H1 (cell line): ENCODE measurements at regions not wholly inside any gene's neighbourhood (a gene's known extent, or its start where the extent isn't known, plus 50 kb on each side); places are given as distances from the start of the nearest gene placed in this dataset.
A peak's percentile ranks its signal among the peaks of the same experiment; 100 is the strongest.

ENCODE experiments used
- CTCF ChIA-PET: fragments of 300-600 bp; sonication (Branson Sonifier 250); formaldehyde crosslinking; loops from one replicate; lab custom pipeline; 2021; ENCODE audit not compliant: partially characterized antibody; lab: Charles Lee
- POLR2A ChIA-PET: fragments of 300-600 bp; sonication (Branson Sonifier 250); formaldehyde crosslinking; loops from one replicate; lab custom pipeline; 2021; ENCODE audit warnings: inconsistent platforms; ENCODE audit not compliant: partially characterized antibody; lab: Charles Lee
- DNase-seq, 2 experiments: peaks; one replicate each; pipeline versions ENCODE4 v3.0.0 to v3.0.0-alpha.2; 2010 to 2022; ENCODE audit warnings: low spot score in 2 of 2, low read depth in 1 of 2, mixed read lengths in 1 of 2
- FAIRE-seq: peaks from 2 replicates; lab custom pipeline; 2011; peaks lifted over from hg19 to GRCh38; lab: Jason Lieb, UNC
- H2AFZ ChIP-seq: 2 replicates; pipeline ENCODE4 v1.8.1; 2012; ENCODE audit warnings: low read length, inconsistent platforms
- H2AK5ac ChIP-seq: 2 replicates; pipeline ENCODE4 v1.6.1; 2013; ENCODE audit warnings: low read depth, low read length
- H2BK120ac ChIP-seq: replicated peaks from 2 replicates; pipeline ENCODE3; 2013; ENCODE audit warnings: low read depth, low read length, inconsistent platforms
- H2BK12ac ChIP-seq: 2 replicates; pipeline ENCODE4 v1.6.1; 2013; ENCODE audit warnings: low read depth, low read length
- H2BK15ac ChIP-seq: 2 replicates; pipeline ENCODE4 v1.6.1; 2013; ENCODE audit warnings: low read length
- H2BK20ac ChIP-seq: 2 replicates; pipeline ENCODE4 v1.6.1; 2013; ENCODE audit warnings: low read length
- H2BK5ac ChIP-seq: 2 replicates; pipeline ENCODE4 v1.6.1; 2013; ENCODE audit warnings: low read depth, low read length
- H3K14ac ChIP-seq: 2 replicates; pipeline ENCODE4 v1.6.1; 2013; ENCODE audit warnings: inconsistent platforms; ENCODE audit not compliant: insufficient read length
- H3K18ac ChIP-seq: 2 replicates; pipeline ENCODE4 v1.6.1; 2013; ENCODE audit warnings: low read length; ENCODE audit errors: extremely low read depth
- H3K23ac ChIP-seq: 2 replicates; pipeline ENCODE4 v1.6.1; 2013; ENCODE audit warnings: inconsistent platforms; ENCODE audit not compliant: insufficient read length
- H3K23me2 ChIP-seq: 2 replicates; pipeline ENCODE4 v1.6.1; 2013; ENCODE audit warnings: low read depth, low read length
- H3K27ac ChIP-seq: 2 replicates; pipeline ENCODE4 v1.6.1; 2011; ENCODE audit warnings: low read depth, low read length, inconsistent platforms
- H3K27me3 ChIP-seq, 4 experiments: replicated peaks in 1 of 4; 1 replicate in 1 of 4; 2 replicates in 3 of 4; pipeline versions ENCODE4 v1.6.1 to v1.8.1; 2011 to 2013; ENCODE audit warnings: low read length in 3 of 4, mild to moderate bottlenecking in 3 of 4, inconsistent platforms in 2 of 4, mixed read lengths in 2 of 4, moderate library complexity in 1 of 4; ENCODE audit not compliant: control insufficient read depth in 3 of 4, insufficient read depth in 3 of 4; ENCODE audit errors: extremely low read depth in 1 of 4
- H3K36me3 ChIP-seq, 4 experiments: 2 replicates each; pipeline versions ENCODE4 v1.6.1 to v1.8.1; 2011 to 2013; ENCODE audit warnings: mild to moderate bottlenecking in 4 of 4, low read length in 3 of 4, moderate library complexity in 2 of 4, control low read depth in 1 of 4, inconsistent platforms in 1 of 4; ENCODE audit not compliant: insufficient read depth in 4 of 4, control insufficient read depth in 2 of 4
- H3K4ac ChIP-seq: replicated peaks from 2 replicates; pipeline ENCODE3; 2013; ENCODE audit warnings: low read length, low read depth, mixed read lengths, inconsistent platforms; ENCODE audit not compliant: insufficient read length
- H3K4me1 ChIP-seq, 4 experiments: replicated peaks in 1 of 4; 1 replicate in 1 of 4; 2 replicates in 3 of 4; pipeline versions ENCODE4 v1.6.1 to v1.8.1; 2011 to 2013; ENCODE audit warnings: low read length in 3 of 4, inconsistent platforms in 2 of 4, mixed read lengths in 1 of 4; ENCODE audit not compliant: insufficient read depth in 4 of 4, control insufficient read depth in 3 of 4
- H3K4me2 ChIP-seq, 2 experiments: 2 replicates each; pipeline versions ENCODE4 v1.6.1 to v1.8.1; 2011 to 2013; ENCODE audit warnings: low read depth in 2 of 2, low read length in 2 of 2, control low read depth in 1 of 2, inconsistent platforms in 1 of 2, mild to moderate bottlenecking in 1 of 2; ENCODE audit not compliant: insufficient read depth in 1 of 2
- H3K4me3 ChIP-seq, 4 experiments: fragments of 200-600, 300-600 bp in 1 of 4; sonication (generic), shearing (Covaris generic), sonication (Bioruptor Twin) in 1 of 4; 2 replicates each; pipeline versions ENCODE4 v1.5.1 to v1.8.1; 2011 to 2016; ENCODE audit warnings: low read length in 4 of 4, low read depth in 3 of 4, control low read depth in 2 of 4, inconsistent platforms in 2 of 4, mild to moderate bottlenecking in 2 of 4, mixed read lengths in 1 of 4, moderate library complexity in 1 of 4; ENCODE audit not compliant: insufficient read depth in 2 of 4; ENCODE audit errors: extremely low read depth in 1 of 4
- H3K56ac ChIP-seq: replicated peaks from 2 replicates; pipeline ENCODE3; 2013; ENCODE audit warnings: low read depth, mild to moderate bottlenecking, mixed read lengths, low read length, inconsistent platforms; ENCODE audit not compliant: insufficient read length
- H3K79me1 ChIP-seq: 2 replicates; pipeline ENCODE4 v1.6.1; 2013; ENCODE audit warnings: low read depth, low read length, control low read depth
- H3K79me2 ChIP-seq, 2 experiments: 2 replicates each; pipeline versions ENCODE4 v1.6.1 to v1.8.1; 2012 to 2013; ENCODE audit warnings: low read length in 2 of 2, mild to moderate bottlenecking in 2 of 2, inconsistent platforms in 1 of 2; ENCODE audit not compliant: insufficient read depth in 2 of 2, control insufficient read depth in 1 of 2
- H3K9ac ChIP-seq, 4 experiments: replicated peaks in 1 of 4; 1 replicate in 1 of 4; 2 replicates in 3 of 4; pipeline versions ENCODE4 v1.6.1 to v1.8.1; 2011 to 2013; ENCODE audit warnings: low read depth in 3 of 4, low read length in 3 of 4, control low read depth in 2 of 4, mild to moderate bottlenecking in 2 of 4, moderate library complexity in 2 of 4, inconsistent platforms in 1 of 4; ENCODE audit errors: extremely low read depth in 1 of 4
- H3K9me3 ChIP-seq, 2 experiments: 2 replicates each; pipeline versions ENCODE4 v1.6.1 to v1.8.1; 2012 to 2013; ENCODE audit warnings: mild to moderate bottlenecking in 2 of 2, moderate library complexity in 2 of 2, control low read depth in 1 of 2, inconsistent platforms in 1 of 2, low read depth in 1 of 2, low read length in 1 of 2, mixed read lengths in 1 of 2; ENCODE audit not compliant: insufficient read depth in 2 of 2
- H4K20me1 ChIP-seq, 2 experiments: replicated peaks in 1 of 2; 2 replicates each; pipeline versions ENCODE3 to v1.8.1; 2011 to 2013; ENCODE audit warnings: inconsistent platforms in 2 of 2, low read length in 2 of 2, mild to moderate bottlenecking in 1 of 2; ENCODE audit not compliant: insufficient read depth in 2 of 2, control insufficient read depth in 1 of 2
- H4K5ac ChIP-seq: 2 replicates; pipeline ENCODE4 v1.6.1; 2013; ENCODE audit warnings: low read length, low read depth, mixed read lengths, inconsistent platforms; ENCODE audit not compliant: insufficient read length
- H4K8ac ChIP-seq: 2 replicates; pipeline ENCODE4 v1.8.0; 2013; ENCODE audit warnings: mild to moderate bottlenecking, moderate library complexity, low read length, inconsistent platforms; ENCODE audit not compliant: insufficient read depth; ENCODE audit errors: extremely low read depth
- H4K91ac ChIP-seq: replicated peaks from 2 replicates; pipeline ENCODE3; 2013; ENCODE audit warnings: low read length, mixed read lengths, inconsistent platforms; ENCODE audit not compliant: insufficient read length
- BCL11A ChIP-seq, 2 experiments: IDR thresholded peaks; one replicate each; pipeline ENCODE4 v1.6.1; 2011; ENCODE audit warnings: low read depth in 2 of 2, low read length in 2 of 2, mild to moderate bottlenecking in 2 of 2
- CHD1 ChIP-seq: IDR thresholded peaks from 2 replicates; pipeline ENCODE4 v1.6.1; 2012; ENCODE audit warnings: low read depth, low read length, improper control_type of control experiment
- HDAC2 ChIP-seq, 2 experiments: fragments of 300-600 bp in 1 of 2; sonication (generic) in 1 of 2; IDR thresholded peaks; 2 replicates each; pipeline ENCODE4 v1.6.1; 2011 to 2012; ENCODE audit warnings: low read depth in 2 of 2, low read length in 2 of 2, mild to moderate bottlenecking in 2 of 2, moderate library complexity in 2 of 2, borderline replicate concordance in 1 of 2, inconsistent platforms in 1 of 2
- JUN ChIP-seq: IDR thresholded peaks from 2 replicates; pipeline ENCODE4 v1.6.1; 2011; ENCODE audit warnings: low read depth, mild to moderate bottlenecking, improper control_type of control experiment, low read length
- KDM1A ChIP-seq: fragments of 200-600, 300-600 bp; sonication (generic); IDR thresholded peaks from 2 replicates; pipeline ENCODE4 v1.7.1; 2016; ENCODE audit warnings: mild to moderate bottlenecking, low read length, borderline replicate concordance
- RFX5 ChIP-seq: IDR thresholded peaks from 2 replicates; pipeline ENCODE4 v1.6.1; 2011; ENCODE audit warnings: low read depth, low read length, improper control_type of control experiment, borderline replicate concordance
- SIRT6 ChIP-seq: IDR thresholded peaks from one replicate; pipeline ENCODE4 v1.7.1; 2012; ENCODE audit warnings: low read length, inconsistent platforms
- SIX5 ChIP-seq: IDR thresholded peaks from 2 replicates; pipeline ENCODE4 v1.6.1; 2011; ENCODE audit warnings: mild to moderate bottlenecking, low read depth, low read length
- SP2 ChIP-seq: IDR thresholded peaks from 2 replicates; pipeline ENCODE4 v1.6.1; 2012; ENCODE audit warnings: mild to moderate bottlenecking, low read length, inconsistent platforms
- SRF ChIP-seq: IDR thresholded peaks from 2 replicates; pipeline ENCODE4 v1.6.1; 2011; ENCODE audit warnings: mild to moderate bottlenecking, low read depth, low read length, moderate library complexity
- YY1 ChIP-seq: IDR thresholded peaks from 2 replicates; pipeline ENCODE4 v1.6.1; 2011; ENCODE audit warnings: low read depth, mild to moderate bottlenecking, low read length
- WGBS, 2 experiments: shearing (Covaris generic) in 1 of 2; methylation state at CpG; one replicate each; pipeline versions ENCODE4 v1.1.6 to v1.1.7; 2013 to 2015; ENCODE audit warnings: low lambda C conversion rate in 2 of 2, mixed read lengths in 2 of 2, inconsistent platforms in 1 of 2, low coverage in 1 of 2, missing lambda C conversion rate in 1 of 2; ENCODE audit not compliant: insufficient replicate concordance in 2 of 2, insufficient coverage in 1 of 2, insufficient read length in 1 of 2; ENCODE audit errors: extremely low coverage in 1 of 2, missing lambda C conversion rate in 1 of 2; 5-methylcytosine and 5-hydroxymethylcytosine counted together
- TF ChIP-seq, protein P1 (sequence below): IDR thresholded peaks from 2 replicates; pipeline ENCODE4 v1.6.1; 2012; ENCODE audit warnings: low read length, inconsistent platforms

DNA sequence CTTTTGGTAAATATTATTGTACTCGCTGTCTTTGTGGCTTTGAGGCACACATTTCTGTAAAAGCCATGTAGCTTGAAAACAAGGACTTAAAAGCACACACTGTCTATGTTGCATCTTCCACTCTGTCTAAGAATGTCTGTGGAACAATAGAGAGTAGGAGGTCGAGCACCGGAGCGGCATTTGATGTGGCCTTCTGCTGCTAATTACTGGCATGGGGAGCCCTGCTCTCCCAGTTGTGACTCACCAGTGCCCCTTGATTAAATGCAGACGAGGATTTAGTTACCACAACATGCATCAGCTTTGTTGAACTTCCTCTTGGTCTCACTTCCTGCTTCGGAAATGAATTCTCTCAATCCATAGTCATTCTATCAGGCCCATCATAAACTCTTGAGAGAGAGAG is 680.7 kb upstream of the SLC35B3 start:
- Histone ChIP-seq H3K4me1 (no peaks in the 10 kb centered on the region; a peak in 3 of 7 replicates), H3K9ac (no peak overlapping the region), H3K27ac (no peak overlapping the region), H2BK120ac (no peak overlapping the region), H3K23me2 (no peaks in the 10 kb centered on the region), H4K20me1 (no peaks in the 10 kb centered on the region), H2BK12ac (no peak overlapping the region), H3K9me3 (no peaks in the 10 kb centered on the region), H4K91ac (no peak overlapping the region), H4K5ac (no peak overlapping the region), H3K27me3 (no peaks in the 10 kb centered on the region), H3K18ac (no peak overlapping the region), H3K4me2 (no peak overlapping the region; a peak in 1 of 4 replicates), H3K79me1 (no peaks in the 10 kb centered on the region), H4K8ac (no peak overlapping the region), H2AFZ (peak overlapping the region; percentile 64; the same call in 1 of the 2 replicates), H3K36me3 (no peaks in the 10 kb centered on the region), H3K23ac (no peak overlapping the region), H3K79me2 (no peaks in the 10 kb centered on the region), H2BK15ac (no peak overlapping the region), H2BK5ac (0 out of 2 replicates have a peak overlapping the region, but pooled peaks have one; percentile 9), H3K4me3 (no peak overlapping the region), H2BK20ac (no peak overlapping the region), H2AK5ac (no peak overlapping the region), H3K14ac (no peak overlapping the region), H3K56ac (no peak overlapping the region), H3K4ac (no peak overlapping the region)
- FAIRE-seq (no peak), DNase-seq (no peak)
- ChIA-PET CTCF (interaction anchor here (1.1 kb wide), 1 partner anchor 18 kb away, joined by 3 read pairs; no protein-coding TSS in a partner anchor), POLR2A (no interaction called here)
- WGBS, 2 experiments, result 84% methylated on average over 6 of the region's 6 CpGs; no CpG with 5 or more reads in 1 of the 2 experiments
- TF ChIP-seq RFX5 (no peak), SP2 (no peak), JUN (no peak), SIRT6 (no peak), YY1 (no peak), SIX5 (no peak), HDAC2 (IDR thresholded peaks at IDR 0.05; ENCODE audit: borderline replicate concordance in 1 of 2, low read depth in 2 of 2, low read length in 2 of 2) (no peak), KDM1A (no peak), SRF (no peak), CHD1 (no peak), BCL11A (IDR thresholded peaks at IDR 0.05; ENCODE audit: low read depth in 2 of 2, low read length in 2 of 2) (no peak)
- TF ChIP-seq, protein P1, sequence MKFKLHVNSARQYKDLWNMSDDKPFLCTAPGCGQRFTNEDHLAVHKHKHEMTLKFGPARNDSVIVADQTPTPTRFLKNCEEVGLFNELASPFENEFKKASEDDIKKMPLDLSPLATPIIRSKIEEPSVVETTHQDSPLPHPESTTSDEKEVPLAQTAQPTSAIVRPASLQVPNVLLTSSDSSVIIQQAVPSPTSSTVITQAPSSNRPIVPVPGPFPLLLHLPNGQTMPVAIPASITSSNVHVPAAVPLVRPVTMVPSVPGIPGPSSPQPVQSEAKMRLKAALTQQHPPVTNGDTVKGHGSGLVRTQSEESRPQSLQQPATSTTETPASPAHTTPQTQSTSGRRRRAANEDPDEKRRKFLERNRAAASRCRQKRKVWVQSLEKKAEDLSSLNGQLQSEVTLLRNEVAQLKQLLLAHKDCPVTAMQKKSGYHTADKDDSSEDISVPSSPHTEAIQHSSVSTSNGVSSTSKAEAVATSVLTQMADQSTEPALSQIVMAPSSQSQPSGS, result no peak
